ENCODE measurements at regions not wholly inside any gene's neighbourhood (a gene's known extent, or its start where the extent isn't known, plus 50 kb on each side); places are given as distances from the start of the nearest gene placed in this dataset.

- no peak for TF ChIP-seq CTCF (IDR thresholded peaks at IDR 0.05; ENCODE audit: borderline replicate concordance, extremely low read depth, low read length, poor library complexity, severe bottlenecking)
- TF ChIP-seq EZH2 (IDR thresholded peaks at IDR 0.05; ENCODE audit: borderline replicate concordance, low read depth, low read length, severe bottlenecking) = no peak
Measured at GRCh38 chr6:146896062-146896813, 297.5 kb downstream of the ADGB start.
